Effector memory CD8-positive, alpha-beta T cell (primary cell): ENCODE measurements at regions not wholly inside any gene's neighbourhood (a gene's known extent, or its start where the extent isn't known, plus 50 kb on each side); places are given as distances from the start of the nearest gene placed in this dataset.

Experiments
- ATAC-seq: fragments of 150-1000 bp; cut with Tn5 transposase; replicated peaks from 2 replicates; pipeline ENCODE4 v1.10.0; 2021; ENCODE audit warnings: mild to moderate bottlenecking, moderate library complexity
- DNase-seq, 3 experiments: peaks; one replicate each; pipeline ENCODE4 v3.0.0; 2021
- H3K27ac Mint-ChIP-seq, 2 donors: one replicate each; pipeline ENCODE4 v1.8.0; 2022; ENCODE audit warnings: mild to moderate bottlenecking in 2 of 2, mixed read lengths in 2 of 2, moderate library complexity in 2 of 2
- H3K27me3 Mint-ChIP-seq, 2 donors: one replicate each; pipeline ENCODE4 v1.8.0; 2022; ENCODE audit warnings: mixed read lengths in 2 of 2
- H3K36me3 Mint-ChIP-seq: one replicate; pipeline ENCODE4 v1.8.0; 2022; ENCODE audit warnings: mild to moderate bottlenecking, moderate library complexity, mixed read lengths; ENCODE audit not compliant: insufficient read depth
- H3K4me1 Mint-ChIP-seq, 2 donors: one replicate each; pipeline ENCODE4 v1.8.0; 2022; ENCODE audit warnings: low read depth in 2 of 2, mixed read lengths in 2 of 2
- H3K4me3 Mint-ChIP-seq, 2 donors: one replicate each; pipeline ENCODE4 v1.8.0; 2022; ENCODE audit warnings: mild to moderate bottlenecking in 2 of 2, mixed read lengths in 2 of 2, moderate library complexity in 2 of 2
- H3K9me3 Mint-ChIP-seq, 2 donors: one replicate each; pipeline ENCODE4 v1.8.0; 2022; ENCODE audit warnings: mixed read lengths in 2 of 2

DNA sequence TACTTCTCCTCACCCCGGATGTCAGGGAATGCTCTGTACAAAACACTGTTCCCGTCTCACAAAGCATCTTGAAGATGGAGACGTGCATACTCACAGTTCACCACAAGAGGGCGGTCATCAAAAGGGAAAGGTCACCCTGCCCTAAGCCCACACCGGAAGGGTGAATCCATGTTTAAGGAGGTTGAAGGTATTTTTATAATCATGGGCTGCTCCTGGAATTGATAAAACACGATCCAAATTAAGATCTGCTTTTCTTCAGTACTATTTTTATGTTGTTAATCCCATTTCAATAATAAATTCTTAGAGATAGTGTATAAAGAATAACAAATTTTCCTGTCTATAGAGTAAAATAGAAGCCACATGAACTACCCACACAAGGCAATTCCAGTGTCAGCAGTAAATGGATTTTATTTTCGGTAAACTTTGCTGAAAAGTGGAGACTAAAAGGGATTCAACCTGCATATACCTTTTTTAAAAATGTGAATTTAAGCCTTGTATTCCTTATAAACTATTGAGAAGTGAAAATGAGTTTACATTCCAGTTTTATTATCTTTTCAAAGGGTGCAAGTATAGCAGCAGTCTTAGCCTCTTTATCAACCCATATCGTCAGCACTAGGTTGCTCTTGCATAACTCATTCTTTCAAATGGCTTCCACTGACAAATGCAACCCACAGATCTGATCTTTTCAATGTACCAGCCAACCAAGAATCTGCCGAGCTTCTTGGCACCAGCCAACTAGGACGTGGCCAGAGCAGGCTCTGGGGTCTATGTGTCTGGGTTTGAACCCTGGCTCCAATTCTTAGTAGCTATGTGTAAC lies 79.7 kb upstream of the MBOAT1 start:
- peaks cover 10 to 17% of the 10 kb centered on the region in 2 donors for H3K4me1 Mint-ChIP-seq
- no peaks in the 10 kb centered on the region for H3K27me3 Mint-ChIP-seq
- no peaks in the 10 kb centered on the region for H3K9me3 Mint-ChIP-seq
- DNase-seq = peak; percentile 71 to 75 (median 74)
- H3K4me3 Mint-ChIP-seq = peak overlapping the region; percentile 18 to 38
- peak; percentile 90 for ATAC-seq
- H3K27ac Mint-ChIP-seq = no peak overlapping the region
- no peaks in the 10 kb centered on the region for H3K36me3 Mint-ChIP-seq

GRCh38 chr6:20292905-20293304 lies 80.6 kb upstream of the MBOAT1 start:
- no peaks in the 10 kb centered on the region for H3K27me3 Mint-ChIP-seq
- DNase-seq (no peak), ATAC-seq (no peak)
- no peak overlapping the region for H3K27ac Mint-ChIP-seq
- H3K4me3 Mint-ChIP-seq = no peak overlapping the region
- no peaks in the 10 kb centered on the region for H3K36me3 Mint-ChIP-seq
- peaks cover 10 to 17% of the 10 kb centered on the region in 2 donors for H3K4me1 Mint-ChIP-seq
- H3K9me3 Mint-ChIP-seq = no peaks in the 10 kb centered on the region

GRCh38 chr6:20301256-20301655 lies 89.0 kb upstream of the MBOAT1 start:
- Mint-ChIP-seq H3K27ac (no peak overlapping the region), H3K27me3 (peaks cover 0 to 8% of the 10 kb centered on the region in 2 donors), H3K9me3 (no peaks in the 10 kb centered on the region), H3K36me3 (no peaks in the 10 kb centered on the region), H3K4me3 (no peak overlapping the region), H3K4me1 (no peaks in the 10 kb centered on the region)
- ATAC-seq = no peak
- no peak for DNase-seq

GRCh38 chr6:20302168-20302567 lies 89.9 kb upstream of the MBOAT1 start:
- peaks cover 0 to 8% of the 10 kb centered on the region in 2 donors for H3K27me3 Mint-ChIP-seq
- no peak for DNase-seq
- H3K36me3 Mint-ChIP-seq = no peaks in the 10 kb centered on the region
- H3K4me1 Mint-ChIP-seq = no peaks in the 10 kb centered on the region
- ATAC-seq = no peak
- no peak overlapping the region for H3K4me3 Mint-ChIP-seq
- H3K27ac Mint-ChIP-seq = no peak overlapping the region
- H3K9me3 Mint-ChIP-seq = no peaks in the 10 kb centered on the region

- Mint-ChIP-seq H3K4me1 (no peaks in the 10 kb centered on the region), H3K4me3 (no peak overlapping the region), H3K27me3 (peaks cover 0 to 8% of the 10 kb centered on the region in 2 donors), H3K9me3 (no peaks in the 10 kb centered on the region), H3K27ac (no peak overlapping the region), H3K36me3 (no peaks in the 10 kb centered on the region)
- no peak for DNase-seq
- ATAC-seq = no peak
These were observed 90.5 kb upstream of the MBOAT1 start for GRCh38 chr6:20302702-20303251.

DNA sequence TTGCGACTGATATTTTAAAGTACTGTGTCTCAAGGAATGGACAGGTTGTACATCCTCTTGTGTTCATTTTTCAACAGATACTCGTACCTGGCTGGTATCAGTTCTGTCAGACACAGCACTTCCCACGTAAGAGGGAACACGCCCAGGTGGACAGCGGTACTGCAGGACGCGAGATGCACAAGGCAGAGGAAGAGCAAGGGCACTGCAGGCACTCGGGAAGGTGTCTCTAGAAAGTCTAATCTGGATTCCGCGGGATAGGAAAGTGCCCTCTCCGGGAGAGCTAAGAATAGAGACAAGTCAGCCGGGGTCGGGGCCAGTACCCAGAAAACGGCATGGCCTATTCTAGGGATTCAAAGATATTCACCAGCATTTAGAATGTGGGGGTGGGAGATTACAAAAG lies 94.2 kb upstream of the MBOAT1 start:
- ATAC-seq (no peak), DNase-seq (no peak)
- Mint-ChIP-seq H3K27me3 (no peaks in the 10 kb centered on the region), H3K9me3 (peaks cover 0 to 6% of the 10 kb centered on the region in 2 donors), H3K27ac (no peak overlapping the region), H3K4me3 (no peak overlapping the region), H3K4me1 (no peaks in the 10 kb centered on the region), H3K36me3 (no peaks in the 10 kb centered on the region)

- ATAC-seq (no peak), DNase-seq (no peak)
- Mint-ChIP-seq H3K27ac (no peak overlapping the region), H3K4me3 (no peak overlapping the region), H3K36me3 (no peaks in the 10 kb centered on the region), H3K9me3 (peaks cover 0 to 6% of the 10 kb centered on the region in 2 donors), H3K27me3 (no peaks in the 10 kb centered on the region), H3K4me1 (peaks cover 2 to 5% of the 10 kb centered on the region in 2 donors)
These were observed 92.5 kb upstream of the E2F3 start for GRCh38 chr6:20309186-20309585.

GRCh38 chr6:20310185-20310584 lies 91.5 kb upstream of the E2F3 start:
- peaks cover 2 to 5% of the 10 kb centered on the region in 2 donors for H3K4me1 Mint-ChIP-seq
- no peaks in the 10 kb centered on the region for H3K36me3 Mint-ChIP-seq
- H3K27me3 Mint-ChIP-seq = no peaks in the 10 kb centered on the region
- H3K4me3 Mint-ChIP-seq = no peak overlapping the region
- H3K27ac Mint-ChIP-seq = no peak overlapping the region
- H3K9me3 Mint-ChIP-seq = peaks cover 0 to 6% of the 10 kb centered on the region in 2 donors
- DNase-seq = no peak
- ATAC-seq = no peak

DNA sequence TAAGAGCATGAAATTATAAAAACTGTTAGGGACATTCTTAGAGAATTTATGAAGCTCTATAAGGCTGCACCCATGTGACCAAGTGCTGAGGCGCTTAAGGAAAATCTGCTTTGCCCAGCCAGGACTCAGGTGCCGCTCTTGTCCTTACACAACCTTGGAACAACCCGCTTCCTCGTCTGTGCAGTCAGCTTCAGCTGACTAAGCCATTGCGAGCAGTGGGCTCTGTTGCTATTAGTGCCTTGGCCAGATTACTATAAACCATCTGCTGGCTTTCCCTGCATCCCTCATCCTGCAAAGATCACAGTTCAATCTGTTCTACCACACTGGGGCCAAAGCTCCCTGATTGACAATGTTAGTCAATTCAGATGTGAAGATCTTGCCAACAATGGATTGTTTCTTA lies 89.1 kb upstream of the E2F3 start:
- no peak overlapping the region for H3K27ac Mint-ChIP-seq
- no peaks in the 10 kb centered on the region for H3K27me3 Mint-ChIP-seq
- peaks cover 0 to 6% of the 10 kb centered on the region in 2 donors for H3K9me3 Mint-ChIP-seq
- DNase-seq (no peak), ATAC-seq (no peak)
- peaks cover 2 to 5% of the 10 kb centered on the region in 2 donors for H3K4me1 Mint-ChIP-seq
- H3K36me3 Mint-ChIP-seq = no peaks in the 10 kb centered on the region
- no peak overlapping the region for H3K4me3 Mint-ChIP-seq

GRCh38 chr6:20313051-20313450 lies 88.6 kb upstream of the E2F3 start:
- DNase-seq (no peak), ATAC-seq (no peak)
- Mint-ChIP-seq H3K4me3 (no peak overlapping the region), H3K27ac (no peak overlapping the region), H3K9me3 (peaks cover 0 to 6% of the 10 kb centered on the region in 2 donors), H3K4me1 (peaks cover 2 to 5% of the 10 kb centered on the region in 2 donors), H3K36me3 (peaks cover 1% of the 10 kb centered on the region), H3K27me3 (no peaks in the 10 kb centered on the region)

DNA sequence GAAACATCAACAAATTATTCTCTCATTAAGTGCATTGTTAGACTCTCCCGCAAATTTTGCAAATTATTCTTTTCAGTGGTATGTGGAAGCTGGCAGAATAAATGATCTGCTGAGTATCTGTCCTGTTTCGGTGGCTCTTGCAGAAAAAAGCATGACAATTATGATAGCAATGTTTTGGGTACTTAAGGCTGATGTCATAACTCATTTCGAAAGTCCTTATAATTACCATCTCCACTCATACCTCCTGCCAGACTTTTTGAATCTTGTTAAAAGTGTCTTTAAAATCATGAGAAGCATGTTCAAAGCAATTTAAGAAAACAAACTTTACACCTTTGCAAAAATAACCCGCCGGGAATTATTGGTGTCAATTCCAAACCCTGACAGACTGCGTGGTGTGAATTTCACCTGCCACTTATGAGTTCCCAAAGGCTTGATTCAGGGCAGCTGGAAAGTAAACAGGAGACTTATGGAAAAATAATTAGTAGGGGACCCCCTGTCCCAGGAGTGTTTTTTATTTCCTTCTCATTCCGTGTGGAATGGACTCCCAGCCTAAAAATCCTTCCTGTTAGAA lies 87.6 kb upstream of the E2F3 start:
- H3K36me3 Mint-ChIP-seq = peaks cover 5% of the 10 kb centered on the region
- H3K27ac Mint-ChIP-seq = no peak overlapping the region
- no peak overlapping the region for H3K4me3 Mint-ChIP-seq
- DNase-seq = no peak
- no peak for ATAC-seq
- H3K4me1 Mint-ChIP-seq = peaks cover 2 to 5% of the 10 kb centered on the region in 2 donors
- H3K9me3 Mint-ChIP-seq = peaks cover 0 to 6% of the 10 kb centered on the region in 2 donors
- no peaks in the 10 kb centered on the region for H3K27me3 Mint-ChIP-seq

DNA sequence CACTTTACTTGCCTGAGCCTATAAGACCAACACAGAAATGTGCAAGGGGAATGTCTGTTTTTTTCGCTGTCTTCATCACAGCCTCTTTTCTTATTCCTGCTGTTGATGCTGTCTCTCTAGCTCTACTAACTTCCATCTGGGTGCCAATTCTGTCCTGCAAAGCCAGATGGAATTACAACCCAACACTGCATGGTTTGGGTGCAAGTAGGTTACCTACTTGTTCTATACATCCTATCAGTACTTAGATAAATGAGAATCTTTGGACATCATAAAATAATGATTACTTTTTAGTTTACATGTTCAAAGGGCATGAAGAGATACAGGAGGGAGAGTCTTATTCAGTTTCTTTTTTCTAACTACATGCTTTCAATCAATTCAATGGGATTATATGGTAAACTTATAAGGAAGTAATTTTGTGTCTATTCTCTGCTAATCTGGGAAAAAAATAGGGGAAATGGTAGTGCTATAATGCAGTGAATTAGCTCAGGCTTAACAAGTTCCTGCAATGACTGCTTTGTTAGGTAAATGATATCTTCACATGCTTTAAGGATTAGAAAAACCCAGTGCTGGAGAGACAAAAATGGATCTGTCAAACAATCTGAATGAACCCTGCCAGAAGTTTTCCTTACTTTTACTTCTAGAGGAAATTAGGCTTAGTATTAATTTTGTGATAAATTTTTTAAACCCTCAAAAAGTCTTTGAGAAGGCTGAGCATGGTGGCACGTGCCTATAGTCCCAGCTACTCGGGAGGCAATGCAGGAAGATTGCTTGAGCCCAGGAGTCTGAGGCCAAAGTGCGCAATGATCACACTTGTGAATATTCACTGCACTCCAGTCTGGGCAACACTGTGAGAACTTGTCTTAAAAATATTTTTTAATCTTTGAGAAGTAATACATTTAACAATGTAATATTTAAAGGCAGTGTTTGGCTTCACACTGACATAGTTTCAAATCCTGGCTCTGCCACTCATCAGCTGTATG lies 86.5 kb upstream of the E2F3 start:
- ATAC-seq (no peak), DNase-seq (no peak)
- peaks cover 13% of the 10 kb centered on the region for H3K36me3 Mint-ChIP-seq
- H3K27ac Mint-ChIP-seq = no peak overlapping the region
- H3K4me1 Mint-ChIP-seq = peaks cover 8 to 9% of the 10 kb centered on the region in 2 donors
- peaks cover 0 to 4% of the 10 kb centered on the region in 2 donors for H3K9me3 Mint-ChIP-seq
- no peaks in the 10 kb centered on the region for H3K27me3 Mint-ChIP-seq
- no peak overlapping the region for H3K4me3 Mint-ChIP-seq

GRCh38 chr6:20317430-20317829 lies 84.2 kb upstream of the E2F3 start:
- ATAC-seq = no peak

More at GRCh38 chr6:20317430-20317829, 84.2 kb upstream of the E2F3 start:
- no peak overlapping the region for H3K27ac Mint-ChIP-seq
- peaks cover 14 to 16% of the 10 kb centered on the region in 2 donors for H3K4me1 Mint-ChIP-seq
- peaks cover 13% of the 10 kb centered on the region for H3K36me3 Mint-ChIP-seq
- no peaks in the 10 kb centered on the region for H3K27me3 Mint-ChIP-seq
- no peak for DNase-seq
- no peaks in the 10 kb centered on the region for H3K9me3 Mint-ChIP-seq
- no peak overlapping the region for H3K4me3 Mint-ChIP-seq
